GM12864 (cell line): ENCODE measurements at regions not wholly inside any gene's neighbourhood (a gene's known extent, or its start where the extent isn't known, plus 50 kb on each side); places are given as distances from the start of the nearest gene placed in this dataset.
"Not testable (repeated sequence)": the region's sequence is repeated elsewhere in the genome, so short reads cannot be mapped to it uniquely, and the experiment has no call there.

ENCODE experiments used
- DNase-seq: peaks from one replicate; pipeline ENCODE4 v3.0.0-alpha.2; 2011; ENCODE audit warnings: low read depth
- H3K4me3 ChIP-seq: 2 replicates; pipeline ENCODE4 v1.5.1; 2011; ENCODE audit warnings: mild to moderate bottlenecking, low read depth, low read length, control low read depth
- CTCF ChIP-seq: IDR thresholded peaks from 2 replicates; pipeline ENCODE4 v1.5.1; 2011; ENCODE audit warnings: low read depth, mild to moderate bottlenecking, moderate library complexity, low read length, control low read depth, inconsistent platforms; ENCODE audit errors: missing control alignments

GRCh38 chr15:92773340-92773739 is 117.8 kb upstream of the FAM174B start:
- TF ChIP-seq CTCF = no peak
- H3K4me3 ChIP-seq = no peak overlapping the region
- DNase-seq = no peak

GRCh38 chr15:92779874-92780273 is 120.2 kb upstream of the CHD2 start:
- no peak for TF ChIP-seq CTCF
- no peak overlapping the region for H3K4me3 ChIP-seq
- DNase-seq = no peak

- no peak for DNase-seq
- no peak overlapping the region for H3K4me3 ChIP-seq
- TF ChIP-seq CTCF = no peak
Observed at GRCh38 chr15:92780843-92781242, 119.3 kb upstream of the CHD2 start.

GRCh38 chr15:92781925-92782453 is 118.1 kb upstream of the CHD2 start:
- no peak for TF ChIP-seq CTCF
- no peak overlapping the region for H3K4me3 ChIP-seq
- no peak for DNase-seq

- no peak for DNase-seq
- H3K4me3 ChIP-seq = no peak overlapping the region
- no peak for TF ChIP-seq CTCF
Observed at GRCh38 chr15:92787116-92787515, 113.0 kb upstream of the CHD2 start.

- no peak for DNase-seq
- no peak for TF ChIP-seq CTCF
- no peak overlapping the region for H3K4me3 ChIP-seq
Observed at GRCh38 chr15:92788196-92788595, 111.9 kb upstream of the CHD2 start.

- H3K4me3 ChIP-seq, DNase-seq: not testable (repeated sequence)
Observed at GRCh38 chr15:92788793-92789192, 111.3 kb upstream of the CHD2 start.

GRCh38 chr15:92796161-92796611 is 103.9 kb upstream of the CHD2 start:
- H3K4me3 ChIP-seq = no peak overlapping the region
- TF ChIP-seq CTCF = no peak
- DNase-seq = no peak
